ENCODE measurements at regions not wholly inside any gene's neighbourhood (a gene's known extent, or its start where the extent isn't known, plus 50 kb on each side); places are given as distances from the start of the nearest gene placed in this dataset.

GRCh38 chr2:118176601-118177000, 88.3 kb downstream of the INSIG2 start:
- no peak overlapping the region for H3K4me3 ChIP-seq (ENCODE audit: control insufficient read depth, low read depth, low read length)
- DNase-seq (ENCODE audit: low read depth), result no peak
- no peak for TF ChIP-seq CTCF (conservative IDR thresholded peaks at IDR 0.05; ENCODE audit: control insufficient read depth, insufficient read depth, low read depth, low read length)

DNA sequence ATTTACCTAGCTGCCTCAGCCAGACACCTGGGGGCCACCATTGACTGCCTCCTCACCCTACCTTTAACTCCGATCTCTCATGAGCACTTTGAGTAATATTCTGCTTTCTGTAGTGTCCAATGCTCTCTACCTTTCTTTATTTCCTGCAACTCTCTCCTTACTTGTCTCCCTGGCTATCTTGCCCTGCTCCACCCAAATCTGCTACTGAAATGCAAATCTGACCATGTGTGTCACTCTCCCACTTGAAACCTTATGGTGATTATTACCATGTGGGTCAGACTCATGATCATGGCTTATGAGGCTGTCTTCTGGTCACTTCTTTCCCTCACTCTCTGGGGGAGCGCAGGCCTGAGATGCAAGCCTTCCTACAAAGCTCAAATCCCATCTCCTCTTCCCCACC, 83.3 kb downstream of the INSIG2 start:
- no peak for TF ChIP-seq CTCF (conservative IDR thresholded peaks at IDR 0.05; ENCODE audit: control insufficient read depth, insufficient read depth, low read depth, low read length)
- no peak for DNase-seq (ENCODE audit: low read depth)
- H3K4me3 ChIP-seq (ENCODE audit: control insufficient read depth, low read depth, low read length), result no peak overlapping the region

- DNase-seq (ENCODE audit: low read depth), result no peak
- no peak overlapping the region for H3K4me3 ChIP-seq (ENCODE audit: control insufficient read depth, low read depth, low read length)
- no peak for TF ChIP-seq CTCF (conservative IDR thresholded peaks at IDR 0.05; ENCODE audit: control insufficient read depth, insufficient read depth, low read depth, low read length)
These were observed 81.2 kb downstream of the INSIG2 start for GRCh38 chr2:118169359-118170005.

GRCh38 chr2:118168615-118169014, 80.3 kb downstream of the INSIG2 start:
- no peak overlapping the region for H3K4me3 ChIP-seq (ENCODE audit: control insufficient read depth, low read depth, low read length)
- no peak for TF ChIP-seq CTCF (conservative IDR thresholded peaks at IDR 0.05; ENCODE audit: control insufficient read depth, insufficient read depth, low read depth, low read length)
- DNase-seq (ENCODE audit: low read depth), result no peak

DNA sequence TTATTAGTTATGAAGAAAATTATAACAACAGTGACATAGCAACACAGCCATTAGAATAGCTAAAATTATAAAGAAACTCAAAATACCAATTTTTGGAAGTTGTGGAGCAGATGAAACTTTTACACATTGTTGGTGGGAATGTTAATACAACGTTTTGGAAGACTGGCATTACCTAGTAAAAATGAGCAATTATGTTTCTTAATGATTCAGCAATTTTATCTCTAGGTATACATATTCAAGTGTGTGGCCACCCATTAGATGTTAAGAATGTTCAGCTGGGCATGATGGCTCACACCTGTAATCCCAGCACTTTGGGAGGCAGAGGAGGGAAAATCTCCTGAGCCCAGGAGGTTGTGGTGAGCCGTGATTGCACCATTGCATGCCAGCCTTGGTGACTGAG, 78.8 kb downstream of the INSIG2 start:
- TF ChIP-seq CTCF (conservative IDR thresholded peaks at IDR 0.05; ENCODE audit: control insufficient read depth, insufficient read depth, low read depth, low read length), result no peak
- H3K4me3 ChIP-seq (ENCODE audit: control insufficient read depth, low read depth, low read length), result no peak overlapping the region
- DNase-seq (ENCODE audit: low read depth), result no peak

GRCh38 chr2:118166242-118166641, 78.0 kb downstream of the INSIG2 start:
- no peak for TF ChIP-seq CTCF (conservative IDR thresholded peaks at IDR 0.05; ENCODE audit: control insufficient read depth, insufficient read depth, low read depth, low read length)
- no peak for DNase-seq (ENCODE audit: low read depth)

DNA sequence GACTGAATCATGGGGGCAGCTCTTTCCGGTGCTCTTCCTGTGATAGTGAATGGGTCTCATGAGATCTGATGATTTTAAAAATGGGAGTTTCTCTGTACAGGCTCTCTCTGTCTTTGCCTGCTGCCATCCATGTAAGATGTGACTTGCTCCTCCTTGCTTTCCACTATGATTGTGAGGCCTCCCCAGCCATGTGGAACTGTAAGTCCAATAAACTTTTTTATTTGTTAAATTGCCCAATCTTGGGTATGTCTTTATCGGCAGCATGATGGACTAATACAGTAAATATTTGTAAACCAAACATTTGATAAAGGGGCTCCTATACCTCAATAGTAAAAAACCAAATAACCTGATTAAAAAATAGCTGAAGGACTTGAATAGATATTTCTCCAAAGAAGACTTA, 77.3 kb downstream of the INSIG2 start:
- H3K4me3 ChIP-seq (ENCODE audit: control insufficient read depth, low read depth, low read length), result no peak overlapping the region
- no peak for DNase-seq (ENCODE audit: low read depth)
- TF ChIP-seq CTCF (conservative IDR thresholded peaks at IDR 0.05; ENCODE audit: control insufficient read depth, insufficient read depth, low read depth, low read length), result no peak

More at GRCh38 chr2:118166242-118166641, 78.0 kb downstream of the INSIG2 start:
- H3K4me3 ChIP-seq (ENCODE audit: control insufficient read depth, low read depth, low read length), result no peak overlapping the region

All from fibroblast of mammary gland (primary cell).